ENCODE measurements at regions not wholly inside any gene's neighbourhood (a gene's known extent, or its start where the extent isn't known, plus 50 kb on each side); places are given as distances from the start of the nearest gene placed in this dataset.

DNA sequence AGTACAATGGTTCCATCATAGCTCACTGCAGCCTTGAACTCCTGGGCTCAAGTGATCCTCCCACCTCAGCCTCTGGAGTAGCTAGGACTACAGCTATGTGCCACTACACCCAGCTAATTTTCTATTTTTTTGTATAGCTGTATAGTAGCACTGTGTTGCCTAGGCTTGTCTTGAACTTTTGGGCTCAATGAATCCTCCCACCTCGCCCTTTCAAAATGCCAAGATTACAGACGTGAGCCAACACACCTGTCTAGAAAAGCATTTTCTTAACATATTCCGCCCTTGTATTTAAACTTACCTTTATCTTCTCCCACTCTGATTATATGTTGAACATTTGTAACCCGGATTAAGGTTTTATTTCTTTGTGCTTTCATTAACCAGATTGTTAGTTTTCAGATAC, 750.7 kb upstream of the GCFC2 start:
- CTCF ChIA-PET (ENCODE audit: partially characterized antibody) = no interaction called here
- H3K27me3 ChIP-seq (ENCODE audit: insufficient read depth, low read length) = no peaks in the 10 kb centered on the region
- POLR2A ChIA-PET (ENCODE audit: partially characterized antibody) = no interaction called here
- no peaks in the 10 kb centered on the region for H3K36me3 Mint-ChIP-seq
- H3K27ac ChIP-seq (ENCODE audit: low read depth, low read length) = no peak overlapping the region
- H3K4me1 ChIP-seq (ENCODE audit: insufficient read depth, low read length) = no peaks in the 10 kb centered on the region
- intact Hi-C loops (cut with micrococcal nuclease) = no loop called here
- no peak overlapping the region for H3K4me3 ChIP-seq (ENCODE audit: low read length in 2 of 2)
- no peak overlapping the region for H3K27ac Mint-ChIP-seq
- H3K4me1 Mint-ChIP-seq = no peaks in the 10 kb centered on the region
- H3K27me3 Mint-ChIP-seq = no peaks in the 10 kb centered on the region
- H3K4me3 Mint-ChIP-seq = no peak overlapping the region
- DNase-seq = no peak
- peaks cover 0 to 16% (median 5%) of the 10 kb centered on the region in 8 donors for H3K9me3 Mint-ChIP-seq
- H3K36me3 ChIP-seq (ENCODE audit: insufficient read depth, low read length) = no peaks in the 10 kb centered on the region
- H3K9me3 ChIP-seq (ENCODE audit: control insufficient read depth in 1 of 2, low read length in 2 of 2) = no peaks in the 10 kb centered on the region

DNA sequence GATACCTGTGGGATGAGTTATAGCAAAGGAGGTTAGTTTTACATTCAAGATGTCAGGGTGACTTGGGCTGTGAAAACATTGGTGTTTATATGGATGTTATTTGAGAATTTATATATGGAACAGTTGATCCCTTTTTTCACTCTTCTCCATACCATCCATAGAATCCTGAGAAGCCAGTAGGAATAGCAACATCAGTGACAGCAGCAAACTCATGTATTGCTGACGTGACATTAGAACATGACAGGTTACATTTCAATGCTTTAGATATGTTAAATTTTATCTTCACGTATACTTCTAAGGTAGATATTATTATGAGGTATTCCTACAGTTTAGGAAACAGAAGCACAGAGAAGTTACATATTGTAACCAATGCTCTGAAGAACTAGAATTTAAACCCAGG, 745.2 kb upstream of the GCFC2 start:
- no peak overlapping the region for H3K4me3 ChIP-seq (ENCODE audit: low read length in 2 of 2)
- Mint-ChIP-seq H3K36me3 (no peaks in the 10 kb centered on the region), H3K27me3 (no peaks in the 10 kb centered on the region), H3K4me1 (no peaks in the 10 kb centered on the region), H3K4me3 (no peak overlapping the region), H3K9me3 (peaks cover 0 to 10% (median 4%) of the 10 kb centered on the region in 8 donors), H3K27ac (no peak overlapping the region)
- H3K9me3 ChIP-seq (ENCODE audit: control insufficient read depth in 1 of 2, low read length in 2 of 2) = peaks cover 0 to 3% of the 10 kb centered on the region in 2 donors
- ChIA-PET POLR2A (ENCODE audit: partially characterized antibody) (no interaction called here), CTCF (ENCODE audit: partially characterized antibody) (no interaction called here)
- intact Hi-C loops (cut with micrococcal nuclease) = no loop called here
- H3K27me3 ChIP-seq (ENCODE audit: insufficient read depth, low read length) = no peaks in the 10 kb centered on the region
- DNase-seq = no peak
- no peaks in the 10 kb centered on the region for H3K36me3 ChIP-seq (ENCODE audit: insufficient read depth, low read length)
- H3K4me1 ChIP-seq (ENCODE audit: insufficient read depth, low read length) = no peaks in the 10 kb centered on the region
- no peak overlapping the region for H3K27ac ChIP-seq (ENCODE audit: low read depth, low read length)

DNA sequence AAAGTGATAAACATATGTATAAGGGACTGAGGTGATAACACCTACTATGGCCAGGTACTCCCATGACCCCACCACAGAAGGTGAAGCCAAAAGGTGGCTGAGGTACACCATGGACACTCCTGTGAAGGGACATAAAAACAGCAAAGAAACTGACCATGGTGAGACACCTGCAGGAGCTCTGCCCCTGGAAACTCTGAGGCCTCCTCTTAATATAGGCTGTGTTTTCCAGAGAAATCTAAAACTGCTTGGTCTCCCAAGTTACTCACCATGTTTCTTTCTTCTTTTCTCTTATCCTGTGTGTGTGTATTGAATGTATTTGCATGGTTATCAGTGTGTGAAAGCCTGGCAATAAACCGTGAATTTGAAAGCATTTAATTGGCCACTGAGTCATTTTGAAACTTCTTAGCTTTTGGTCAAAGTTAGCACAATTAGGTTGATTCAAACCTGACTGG, 739.3 kb upstream of the GCFC2 start:
- H3K27me3 Mint-ChIP-seq = no peaks in the 10 kb centered on the region
- POLR2A ChIA-PET (ENCODE audit: partially characterized antibody) = no interaction called here
- CTCF ChIA-PET (ENCODE audit: partially characterized antibody) = no interaction called here

DNA sequence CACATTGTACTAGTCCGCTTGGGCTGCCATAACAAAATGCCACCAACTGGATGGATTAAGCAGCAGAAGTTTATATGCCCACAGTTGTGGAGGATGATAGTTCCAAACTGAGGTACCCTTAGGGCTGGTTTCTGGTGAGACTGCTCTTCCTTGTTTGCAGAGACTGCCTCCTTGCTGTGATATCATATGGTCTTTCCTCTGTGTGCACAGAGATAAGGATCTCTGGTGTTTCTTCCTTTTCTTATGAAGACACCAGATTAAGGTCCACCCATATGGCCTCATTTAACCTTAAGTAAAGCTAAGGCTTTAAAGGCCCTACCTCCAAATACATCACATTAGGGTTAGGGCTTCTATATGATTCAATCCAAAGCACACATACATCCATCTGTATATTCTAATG, 738.2 kb upstream of the GCFC2 start:
- no peak overlapping the region for H3K27ac Mint-ChIP-seq
- no peaks in the 10 kb centered on the region for H3K4me1 ChIP-seq (ENCODE audit: insufficient read depth, low read length)
- CTCF ChIA-PET (ENCODE audit: partially characterized antibody) = no interaction called here
- H3K36me3 ChIP-seq (ENCODE audit: insufficient read depth, low read length) = no peaks in the 10 kb centered on the region
- POLR2A ChIA-PET (ENCODE audit: partially characterized antibody) = no interaction called here
- no peaks in the 10 kb centered on the region for H3K4me1 Mint-ChIP-seq
- H3K27me3 ChIP-seq (ENCODE audit: insufficient read depth, low read length) = no peaks in the 10 kb centered on the region
- peaks cover 2 to 15% (median 7%) of the 10 kb centered on the region in 8 donors for H3K9me3 Mint-ChIP-seq
- no peak overlapping the region for H3K27ac ChIP-seq (ENCODE audit: low read depth, low read length)
- H3K27me3 Mint-ChIP-seq = no peaks in the 10 kb centered on the region
- H3K36me3 Mint-ChIP-seq = peaks cover 0 to 2% of the 10 kb centered on the region in 2 donors
- H3K9me3 ChIP-seq (ENCODE audit: control insufficient read depth in 1 of 2, low read length in 2 of 2) = no peaks in the 10 kb centered on the region
- no peak for DNase-seq
- H3K4me3 ChIP-seq (ENCODE audit: low read length in 2 of 2) = no peak overlapping the region
- H3K4me3 Mint-ChIP-seq = no peak overlapping the region
- intact Hi-C loops (cut with micrococcal nuclease) = no loop called here

More for the DNA sequence above, 739.3 kb upstream of the GCFC2 start:
- no peaks in the 10 kb centered on the region for H3K4me1 ChIP-seq (ENCODE audit: insufficient read depth, low read length)
- DNase-seq = no peak
- Mint-ChIP-seq H3K9me3 (peaks cover 2 to 14% (median 7%) of the 10 kb centered on the region in 8 donors), H3K4me1 (no peaks in the 10 kb centered on the region), H3K27ac (no peak overlapping the region), H3K4me3 (no peak overlapping the region), H3K36me3 (peaks cover 0 to under 1% of the 10 kb centered on the region in 2 donors)
- H3K27me3 ChIP-seq (ENCODE audit: insufficient read depth, low read length) = no peaks in the 10 kb centered on the region
- H3K9me3 ChIP-seq (ENCODE audit: control insufficient read depth in 1 of 2, low read length in 2 of 2) = no peaks in the 10 kb centered on the region
- no peak overlapping the region for H3K27ac ChIP-seq (ENCODE audit: low read depth, low read length)
- H3K4me3 ChIP-seq (ENCODE audit: low read length in 2 of 2) = no peak overlapping the region
- H3K36me3 ChIP-seq (ENCODE audit: insufficient read depth, low read length) = no peaks in the 10 kb centered on the region
- intact Hi-C loops (cut with micrococcal nuclease) = no loop called here

DNA sequence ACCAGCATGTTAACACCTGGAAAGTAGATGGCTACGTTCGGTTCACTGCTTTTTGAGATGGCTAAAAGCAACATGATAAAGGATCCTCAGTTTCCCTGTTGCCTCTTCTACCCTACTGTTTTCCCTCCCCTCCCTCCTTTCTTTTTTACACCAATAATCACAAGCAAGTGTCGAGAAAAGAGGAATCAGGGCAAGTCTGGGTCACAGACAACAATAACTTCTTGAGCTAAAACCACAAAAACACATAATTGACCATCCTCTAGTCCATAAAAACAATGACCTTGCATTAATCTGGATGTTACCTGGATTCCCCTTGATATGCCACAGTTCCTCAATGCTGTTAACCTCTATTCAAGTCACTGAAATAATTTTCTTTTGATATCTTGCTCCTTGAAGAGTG, 736.6 kb upstream of the GCFC2 start:
- Mint-ChIP-seq H3K4me1 (no peaks in the 10 kb centered on the region), H3K9me3 (peaks cover 2 to 19% (median 9%) of the 10 kb centered on the region in 8 donors), H3K27me3 (no peaks in the 10 kb centered on the region), H3K36me3 (peaks cover 0 to 2% of the 10 kb centered on the region in 2 donors), H3K27ac (no peak overlapping the region), H3K4me3 (peak overlapping the region in 1 of 8 donors; percentile 22)
- ChIA-PET CTCF (ENCODE audit: partially characterized antibody) (no interaction called here), POLR2A (ENCODE audit: partially characterized antibody) (no interaction called here)
- no peaks in the 10 kb centered on the region for H3K36me3 ChIP-seq (ENCODE audit: insufficient read depth, low read length)
- H3K4me1 ChIP-seq (ENCODE audit: insufficient read depth, low read length) = no peaks in the 10 kb centered on the region
- H3K27ac ChIP-seq (ENCODE audit: low read depth, low read length) = no peak overlapping the region
- H3K9me3 ChIP-seq (ENCODE audit: control insufficient read depth in 1 of 2, low read length in 2 of 2) = no peaks in the 10 kb centered on the region
- no peak overlapping the region for H3K4me3 ChIP-seq (ENCODE audit: low read length in 2 of 2)
- intact Hi-C loops (cut with micrococcal nuclease) = no loop called here
- no peak for DNase-seq
- H3K27me3 ChIP-seq (ENCODE audit: insufficient read depth, low read length) = no peaks in the 10 kb centered on the region

DNA sequence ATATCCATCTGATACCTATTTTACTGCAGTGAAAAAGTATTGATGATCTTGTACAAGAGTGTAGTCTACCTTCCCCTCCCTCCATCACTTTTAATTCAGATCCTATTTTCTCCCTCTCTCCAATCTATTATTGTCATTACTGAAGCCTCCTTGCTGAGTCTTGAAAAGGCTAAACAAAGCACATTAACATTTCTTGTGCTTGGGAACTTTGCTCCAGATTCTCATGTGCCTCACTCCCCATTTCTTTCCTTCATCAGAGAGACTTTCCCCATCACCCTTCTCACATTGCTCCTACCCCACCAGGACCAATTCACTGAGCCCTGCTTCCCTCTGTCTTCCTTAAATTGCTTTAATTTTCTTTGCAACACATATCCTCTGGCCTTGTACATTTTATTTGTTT, 736.2 kb upstream of the GCFC2 start:
- peaks cover 2 to 19% (median 9%) of the 10 kb centered on the region in 8 donors for H3K9me3 Mint-ChIP-seq
- Histone ChIP-seq H3K36me3 (ENCODE audit: insufficient read depth, low read length) (no peaks in the 10 kb centered on the region), H3K9me3 (ENCODE audit: control insufficient read depth in 1 of 2, low read length in 2 of 2) (no peaks in the 10 kb centered on the region), H3K27ac (ENCODE audit: low read depth, low read length) (no peak overlapping the region), H3K4me1 (ENCODE audit: insufficient read depth, low read length) (no peaks in the 10 kb centered on the region), H3K4me3 (ENCODE audit: low read length in 2 of 2) (no peak overlapping the region), H3K27me3 (ENCODE audit: insufficient read depth, low read length) (no peaks in the 10 kb centered on the region)
- H3K4me1 Mint-ChIP-seq = no peaks in the 10 kb centered on the region
- H3K36me3 Mint-ChIP-seq = peaks cover 0 to 2% of the 10 kb centered on the region in 2 donors
- no peak for DNase-seq
- H3K27me3 Mint-ChIP-seq = no peaks in the 10 kb centered on the region
- no peak overlapping the region for H3K27ac Mint-ChIP-seq
- intact Hi-C loops (cut with micrococcal nuclease) = no loop called here
- CTCF ChIA-PET (ENCODE audit: partially characterized antibody) = no interaction called here
- peak overlapping the region in 1 of 8 donors; percentile 22 for H3K4me3 Mint-ChIP-seq
- POLR2A ChIA-PET (ENCODE audit: partially characterized antibody) = no interaction called here

DNA sequence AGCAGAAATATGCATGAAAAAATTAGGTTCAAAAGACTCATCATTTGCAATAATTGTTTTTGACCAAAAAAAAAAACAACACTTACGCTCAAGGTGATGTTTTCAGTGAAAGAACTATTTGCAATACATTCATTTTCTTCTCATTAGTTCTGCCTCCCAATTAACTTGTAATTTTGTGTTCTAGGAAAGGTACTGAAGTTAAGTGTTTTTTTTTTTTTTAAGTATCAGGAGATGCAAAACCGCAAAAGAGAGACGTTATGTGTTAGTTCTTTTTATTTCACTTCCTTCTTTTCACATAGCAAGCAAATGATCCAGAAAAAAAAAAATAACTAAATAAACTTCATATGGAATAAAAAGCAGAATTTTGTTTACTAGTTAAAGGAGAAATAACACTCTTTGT, 735.2 kb upstream of the GCFC2 start:
- CTCF ChIA-PET (ENCODE audit: partially characterized antibody) = no interaction called here
- Mint-ChIP-seq H3K9me3 (peaks cover 0 to 19% (median 11%) of the 10 kb centered on the region in 8 donors), H3K36me3 (peaks cover 0 to 2% of the 10 kb centered on the region in 2 donors), H3K4me1 (no peaks in the 10 kb centered on the region), H3K27me3 (no peaks in the 10 kb centered on the region), H3K4me3 (no peak overlapping the region), H3K27ac (no peak overlapping the region)
- DNase-seq = no peak
- Histone ChIP-seq H3K27me3 (ENCODE audit: insufficient read depth, low read length) (no peaks in the 10 kb centered on the region), H3K4me1 (ENCODE audit: insufficient read depth, low read length) (no peaks in the 10 kb centered on the region), H3K36me3 (ENCODE audit: insufficient read depth, low read length) (no peaks in the 10 kb centered on the region), H3K9me3 (ENCODE audit: control insufficient read depth in 1 of 2, low read length in 2 of 2) (no peaks in the 10 kb centered on the region), H3K27ac (ENCODE audit: low read depth, low read length) (no peak overlapping the region), H3K4me3 (ENCODE audit: low read length in 2 of 2) (no peak overlapping the region)
- intact Hi-C loops (cut with micrococcal nuclease) = no loop called here
- POLR2A ChIA-PET (ENCODE audit: partially characterized antibody) = interaction anchor here (0.7 kb wide), 1 partner anchor 116 kb away, joined by 5 read pairs; no protein-coding TSS in a partner anchor

DNA sequence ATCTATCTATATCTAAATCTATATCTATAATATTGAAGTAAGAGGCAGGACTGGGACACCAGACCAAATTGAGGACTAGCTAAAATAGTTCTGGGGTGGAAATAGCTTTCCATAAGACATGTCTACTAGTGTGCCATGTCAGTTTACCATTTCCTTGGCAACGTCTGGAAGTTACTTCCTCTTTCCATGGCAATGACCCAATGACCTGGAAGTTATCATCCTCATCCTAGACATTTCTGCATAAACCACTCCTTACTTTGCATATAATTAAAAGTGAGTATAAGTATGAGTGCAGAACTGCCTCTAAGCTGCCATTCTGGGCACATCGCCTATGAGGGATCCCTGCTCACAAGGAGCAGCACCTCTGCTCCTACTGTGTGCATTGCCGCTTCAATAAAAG, 734.0 kb upstream of the GCFC2 start:
- no peaks in the 10 kb centered on the region for H3K9me3 ChIP-seq (ENCODE audit: control insufficient read depth in 1 of 2, low read length in 2 of 2)
- no peaks in the 10 kb centered on the region for H3K36me3 ChIP-seq (ENCODE audit: insufficient read depth, low read length)
- ChIA-PET CTCF (ENCODE audit: partially characterized antibody) (no interaction called here), POLR2A (ENCODE audit: partially characterized antibody) (no interaction called here)
- intact Hi-C loops (cut with micrococcal nuclease) = no loop called here
- H3K27me3 Mint-ChIP-seq = no peaks in the 10 kb centered on the region
- H3K27ac Mint-ChIP-seq = no peak overlapping the region
- H3K4me3 Mint-ChIP-seq = no peak overlapping the region
- DNase-seq = no peak
- peaks cover 0 to 19% (median 12%) of the 10 kb centered on the region in 8 donors for H3K9me3 Mint-ChIP-seq
- H3K4me1 ChIP-seq (ENCODE audit: insufficient read depth, low read length) = no peaks in the 10 kb centered on the region
- no peaks in the 10 kb centered on the region for H3K27me3 ChIP-seq (ENCODE audit: insufficient read depth, low read length)
- no peaks in the 10 kb centered on the region for H3K4me1 Mint-ChIP-seq
- no peak overlapping the region for H3K27ac ChIP-seq (ENCODE audit: low read depth, low read length)
- H3K36me3 Mint-ChIP-seq = peaks cover 0 to 2% of the 10 kb centered on the region in 2 donors
- H3K4me3 ChIP-seq (ENCODE audit: low read length in 2 of 2) = no peak overlapping the region
